ENCODE measurements at regions not wholly inside any gene's neighbourhood (a gene's known extent, or its start where the extent isn't known, plus 50 kb on each side); places are given as distances from the start of the nearest gene placed in this dataset.

- Histone ChIP-seq H3K27me3 (ENCODE audit: insufficient read depth, low read depth) (no peaks in the 10 kb centered on the region), H3K4me1 (replicated peaks; ENCODE audit: insufficient read depth) (no peaks in the 10 kb centered on the region), H3F3A (ENCODE audit: insufficient read depth, low read depth) (no peaks in the 10 kb centered on the region), H3K79me2 (ENCODE audit: low read depth) (no peaks in the 10 kb centered on the region), H3K9me2 (ENCODE audit: insufficient read depth) (no peaks in the 10 kb centered on the region), H3K4me2 (no peak overlapping the region), H2AFZ (no peak overlapping the region), H3K9me3 (ENCODE audit: insufficient read depth, low read depth) (no peaks in the 10 kb centered on the region), H3K36me3 (ENCODE audit: low read depth) (no peaks in the 10 kb centered on the region), H3K4me3 (no peak overlapping the region), H3K27ac (no peak overlapping the region), H4K20me1 (ENCODE audit: insufficient read depth) (no peaks in the 10 kb centered on the region)
- intact Hi-C loops (cut with micrococcal nuclease; ENCODE audit: unreplicated experiment): no loop called here
- BruUV-seq (replicated peaks): no TSS peak
- TF ChIP-seq EZH2 (IDR thresholded peaks at IDR 0.05; ENCODE audit: low read depth) (no peak), CTCF (conservative IDR thresholded peaks at IDR 0.05) (no peak)
- ChIA-PET CTCF (no interaction called here), POLR2A (ENCODE audit: unreplicated experiment) (no interaction called here)
- no peak for DNase-seq
These were observed 261.9 kb upstream of the PUDP start for GRCh38 chrX:7409866-7410265.

DNA sequence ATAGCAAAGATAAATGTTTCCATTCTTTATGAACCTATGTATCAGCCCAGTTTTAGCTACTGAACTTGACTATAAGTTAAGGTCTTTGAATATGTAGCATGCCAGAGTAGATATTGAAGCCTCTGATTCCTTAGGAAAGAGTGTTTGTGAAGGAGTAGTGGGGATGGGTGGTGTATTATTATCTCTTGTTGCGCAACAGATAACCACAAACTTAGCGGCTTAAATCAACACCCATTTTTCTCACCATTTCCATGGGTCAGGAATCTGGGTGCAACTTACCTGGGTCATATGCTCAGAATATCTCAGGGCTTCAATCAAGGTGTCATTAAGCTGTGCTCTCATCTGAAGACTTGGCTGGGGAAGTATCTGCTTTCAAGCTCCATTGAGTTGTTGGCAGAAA is 251.4 kb upstream of the PUDP start:
- H4K20me1 ChIP-seq (ENCODE audit: insufficient read depth): no peaks in the 10 kb centered on the region
- no peaks in the 10 kb centered on the region for H3K9me2 ChIP-seq (ENCODE audit: insufficient read depth)
- ChIA-PET POLR2A (ENCODE audit: unreplicated experiment) (no interaction called here), CTCF (no interaction called here)
- no TSS peak for BruUV-seq (replicated peaks)
- no peaks in the 10 kb centered on the region for H3K9me3 ChIP-seq (ENCODE audit: insufficient read depth, low read depth)
- no peak overlapping the region for H3K4me2 ChIP-seq
- no peaks in the 10 kb centered on the region for H3K4me1 ChIP-seq (replicated peaks; ENCODE audit: insufficient read depth)
- no peaks in the 10 kb centered on the region for H3K27me3 ChIP-seq (ENCODE audit: insufficient read depth, low read depth)
- no peaks in the 10 kb centered on the region for H3F3A ChIP-seq (ENCODE audit: insufficient read depth, low read depth)
- intact Hi-C loops (cut with micrococcal nuclease; ENCODE audit: unreplicated experiment): no loop called here
- TF ChIP-seq EZH2 (IDR thresholded peaks at IDR 0.05; ENCODE audit: low read depth) (no peak), CTCF (conservative IDR thresholded peaks at IDR 0.05) (no peak)
- H2AFZ ChIP-seq: no peak overlapping the region
- no peaks in the 10 kb centered on the region for H3K79me2 ChIP-seq (ENCODE audit: low read depth)
- H3K4me3 ChIP-seq: no peak overlapping the region
- no peak overlapping the region for H3K27ac ChIP-seq
- no peak for DNase-seq
- no peaks in the 10 kb centered on the region for H3K36me3 ChIP-seq (ENCODE audit: low read depth)

DNA sequence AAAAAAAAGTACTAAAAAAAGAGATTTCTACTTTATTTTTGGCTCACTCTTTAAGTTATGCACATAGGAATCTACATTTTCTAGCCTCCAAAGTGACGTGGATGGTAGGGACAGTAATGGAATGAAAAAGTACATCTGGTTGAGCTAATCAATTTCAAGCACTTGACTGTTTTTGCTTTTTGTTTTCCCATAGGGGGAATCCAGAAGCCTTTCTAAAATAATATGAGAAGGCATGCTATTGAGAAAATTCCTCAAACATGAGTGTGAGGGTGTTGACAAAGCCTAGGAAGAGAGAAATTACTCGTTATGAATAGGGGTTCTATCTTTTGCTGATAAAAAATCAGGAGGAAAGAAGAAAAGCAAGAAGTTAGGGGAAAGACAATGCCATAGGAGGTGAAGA is 242.5 kb upstream of the PUDP start:
- Histone ChIP-seq H3K9me2 (ENCODE audit: insufficient read depth) (no peaks in the 10 kb centered on the region), H3K36me3 (ENCODE audit: low read depth) (no peaks in the 10 kb centered on the region), H4K20me1 (ENCODE audit: insufficient read depth) (no peaks in the 10 kb centered on the region), H3K4me1 (replicated peaks; ENCODE audit: insufficient read depth) (no peaks in the 10 kb centered on the region), H3K27ac (no peak overlapping the region), H3F3A (ENCODE audit: insufficient read depth, low read depth) (no peaks in the 10 kb centered on the region), H3K79me2 (ENCODE audit: low read depth) (no peaks in the 10 kb centered on the region), H3K4me3 (no peak overlapping the region), H3K9me3 (ENCODE audit: insufficient read depth, low read depth) (no peaks in the 10 kb centered on the region), H2AFZ (no peak overlapping the region), H3K27me3 (ENCODE audit: insufficient read depth, low read depth) (no peaks in the 10 kb centered on the region), H3K4me2 (no peak overlapping the region)
- ChIA-PET POLR2A (ENCODE audit: unreplicated experiment) (no interaction called here), CTCF (no interaction called here)
- TF ChIP-seq EZH2 (IDR thresholded peaks at IDR 0.05; ENCODE audit: low read depth) (no peak), CTCF (conservative IDR thresholded peaks at IDR 0.05) (no peak)
- no peak for DNase-seq
- intact Hi-C loops (cut with micrococcal nuclease; ENCODE audit: unreplicated experiment): no loop called here
- BruUV-seq (replicated peaks): no TSS peak
